Activated naive CD4-positive, alpha-beta T cell treated with anti-CD3 and anti-CD28 coated beads, Interleukin-2, amount 50 U/mL, for 72 hours (primary cell): ENCODE measurements at regions not wholly inside any gene's neighbourhood (a gene's known extent, or its start where the extent isn't known, plus 50 kb on each side); places are given as distances from the start of the nearest gene placed in this dataset.

ENCODE experiments used
- ATAC-seq, 2 donors: fragments of 150-1000 bp; cut with Tn5 transposase; 2 replicates each; pipeline ENCODE4 v1.10.0; 2021; ENCODE audit warnings: mild to moderate bottlenecking in 2 of 2, moderate library complexity in 2 of 2
- DNase-seq, 2 donors: peaks; one replicate each; pipeline ENCODE4 v3.0.0; 2021 to 2022; ENCODE audit warnings: low spot score in 2 of 2
- H3K27ac Mint-ChIP-seq, 2 donors: one replicate each; pipeline ENCODE4 v1.8.0; 2022; ENCODE audit warnings: mild to moderate bottlenecking in 2 of 2, mixed read lengths in 2 of 2
- H3K36me3 Mint-ChIP-seq, 2 donors: one replicate each; pipeline ENCODE4 v1.8.0; 2022; ENCODE audit warnings: mixed read lengths in 2 of 2
- H3K9me3 Mint-ChIP-seq, 2 donors: one replicate each; pipeline ENCODE4 v1.8.0; 2022; ENCODE audit warnings: mixed read lengths in 2 of 2

- H3K36me3 Mint-ChIP-seq, result no peaks in the 10 kb centered on the region
- ATAC-seq (no peak), DNase-seq (peak in 1 of 2 donors; percentile 35)
- H3K27ac Mint-ChIP-seq, result no peak overlapping the region
- no peaks in the 10 kb centered on the region for H3K9me3 Mint-ChIP-seq
Observed at GRCh38 chr22:47288680-47289079, 526.2 kb downstream of the TBC1D22A start.

GRCh38 chr22:47287516-47287915 is 525.1 kb downstream of the TBC1D22A start:
- no peak for DNase-seq
- no peaks in the 10 kb centered on the region for H3K36me3 Mint-ChIP-seq

GRCh38 chr22:47286590-47286989 is 524.1 kb downstream of the TBC1D22A start:
- DNase-seq (no peak), ATAC-seq (no peak)
- H3K9me3 Mint-ChIP-seq, result no peaks in the 10 kb centered on the region
- H3K27ac Mint-ChIP-seq, result no peak overlapping the region
- no peaks in the 10 kb centered on the region for H3K36me3 Mint-ChIP-seq

More at GRCh38 chr22:47287516-47287915, 525.1 kb downstream of the TBC1D22A start:
- H3K27ac Mint-ChIP-seq, result no peak overlapping the region
- no peak for ATAC-seq
- no peaks in the 10 kb centered on the region for H3K9me3 Mint-ChIP-seq

- ATAC-seq (no peak), DNase-seq (no peak)
- H3K27ac Mint-ChIP-seq, result no peak overlapping the region
- no peaks in the 10 kb centered on the region for H3K36me3 Mint-ChIP-seq
- no peaks in the 10 kb centered on the region for H3K9me3 Mint-ChIP-seq
Observed at GRCh38 chr22:47285981-47286380, 523.5 kb downstream of the TBC1D22A start.

- H3K36me3 Mint-ChIP-seq, result no peaks in the 10 kb centered on the region
- no peaks in the 10 kb centered on the region for H3K9me3 Mint-ChIP-seq
- no peak overlapping the region for H3K27ac Mint-ChIP-seq
- ATAC-seq (no peak), DNase-seq (no peak)
Observed at GRCh38 chr22:47284822-47285221, 522.4 kb downstream of the TBC1D22A start.

GRCh38 chr22:47284360-47284759 is 521.9 kb downstream of the TBC1D22A start:
- H3K27ac Mint-ChIP-seq, result no peak overlapping the region
- DNase-seq (no peak), ATAC-seq (no peak)
- H3K9me3 Mint-ChIP-seq, result no peaks in the 10 kb centered on the region
- H3K36me3 Mint-ChIP-seq, result no peaks in the 10 kb centered on the region

GRCh38 chr22:47283616-47284270 is 521.3 kb downstream of the TBC1D22A start:
- H3K9me3 Mint-ChIP-seq, result no peaks in the 10 kb centered on the region

GRCh38 chr22:47282851-47283250 is 520.4 kb downstream of the TBC1D22A start:
- DNase-seq, result no peak
- no peak for ATAC-seq
- H3K9me3 Mint-ChIP-seq, result no peaks in the 10 kb centered on the region
- H3K36me3 Mint-ChIP-seq, result no peaks in the 10 kb centered on the region
- no peak overlapping the region for H3K27ac Mint-ChIP-seq

More at GRCh38 chr22:47283616-47284270, 521.3 kb downstream of the TBC1D22A start:
- H3K27ac Mint-ChIP-seq, result no peak overlapping the region
- H3K36me3 Mint-ChIP-seq, result no peaks in the 10 kb centered on the region
- DNase-seq, result no peak
- no peak for ATAC-seq

GRCh38 chr22:47282366-47282765 is 519.9 kb downstream of the TBC1D22A start:
- DNase-seq (no peak), ATAC-seq (no peak)
- no peaks in the 10 kb centered on the region for H3K9me3 Mint-ChIP-seq

GRCh38 chr22:47281126-47282106 is 519.0 kb downstream of the TBC1D22A start:
- Mint-ChIP-seq H3K9me3 (no peaks in the 10 kb centered on the region), H3K36me3 (no peaks in the 10 kb centered on the region), H3K27ac (peak overlapping the region in 1 of 2 donors; percentile 73)
- DNase-seq (no peak), ATAC-seq (no peak)

More at GRCh38 chr22:47282366-47282765, 519.9 kb downstream of the TBC1D22A start:
- Mint-ChIP-seq H3K36me3 (no peaks in the 10 kb centered on the region), H3K27ac (no peak overlapping the region)

- H3K9me3 Mint-ChIP-seq, result no peaks in the 10 kb centered on the region
- no peak for ATAC-seq
- H3K27ac Mint-ChIP-seq, result no peak overlapping the region
- no peak for DNase-seq
- no peaks in the 10 kb centered on the region for H3K36me3 Mint-ChIP-seq
Observed at GRCh38 chr22:47280301-47280700, 517.9 kb downstream of the TBC1D22A start.

GRCh38 chr22:47279746-47280145 is 517.3 kb downstream of the TBC1D22A start:
- no peak overlapping the region for H3K27ac Mint-ChIP-seq
- no peaks in the 10 kb centered on the region for H3K36me3 Mint-ChIP-seq
- DNase-seq (no peak), ATAC-seq (no peak)
- H3K9me3 Mint-ChIP-seq, result no peaks in the 10 kb centered on the region

GRCh38 chr22:47279337-47279736 is 516.9 kb downstream of the TBC1D22A start:
- no peak for ATAC-seq
- Mint-ChIP-seq H3K9me3 (no peaks in the 10 kb centered on the region), H3K36me3 (no peaks in the 10 kb centered on the region), H3K27ac (no peak overlapping the region)
- no peak for DNase-seq

- Mint-ChIP-seq H3K27ac (no peak overlapping the region), H3K36me3 (no peaks in the 10 kb centered on the region), H3K9me3 (no peaks in the 10 kb centered on the region)
- DNase-seq (no peak), ATAC-seq (no peak)
Observed at GRCh38 chr22:47278655-47279054, 516.2 kb downstream of the TBC1D22A start.

- no peaks in the 10 kb centered on the region for H3K36me3 Mint-ChIP-seq
Observed at GRCh38 chr22:47277531-47277930, 515.1 kb downstream of the TBC1D22A start.

GRCh38 chr22:47276991-47277390 is 514.5 kb downstream of the TBC1D22A start:
- ATAC-seq, result no peak

More at GRCh38 chr22:47277531-47277930, 515.1 kb downstream of the TBC1D22A start:
- Mint-ChIP-seq H3K9me3 (no peaks in the 10 kb centered on the region), H3K27ac (no peak overlapping the region)
- no peak for DNase-seq
- ATAC-seq, result no peak

GRCh38 chr22:47276450-47276820 is 514.0 kb downstream of the TBC1D22A start:
- H3K36me3 Mint-ChIP-seq, result no peaks in the 10 kb centered on the region
- H3K27ac Mint-ChIP-seq, result peak overlapping the region in 1 of 2 donors; percentile 47
- ATAC-seq, result no peak
- no peaks in the 10 kb centered on the region for H3K9me3 Mint-ChIP-seq
- no peak for DNase-seq

More at GRCh38 chr22:47276991-47277390, 514.5 kb downstream of the TBC1D22A start:
- Mint-ChIP-seq H3K9me3 (no peaks in the 10 kb centered on the region), H3K36me3 (no peaks in the 10 kb centered on the region), H3K27ac (no peak overlapping the region)
- no peak for DNase-seq
